ENCODE measurements at regions not wholly inside any gene's neighbourhood (a gene's known extent, or its start where the extent isn't known, plus 50 kb on each side); places are given as distances from the start of the nearest gene placed in this dataset.

DNA sequence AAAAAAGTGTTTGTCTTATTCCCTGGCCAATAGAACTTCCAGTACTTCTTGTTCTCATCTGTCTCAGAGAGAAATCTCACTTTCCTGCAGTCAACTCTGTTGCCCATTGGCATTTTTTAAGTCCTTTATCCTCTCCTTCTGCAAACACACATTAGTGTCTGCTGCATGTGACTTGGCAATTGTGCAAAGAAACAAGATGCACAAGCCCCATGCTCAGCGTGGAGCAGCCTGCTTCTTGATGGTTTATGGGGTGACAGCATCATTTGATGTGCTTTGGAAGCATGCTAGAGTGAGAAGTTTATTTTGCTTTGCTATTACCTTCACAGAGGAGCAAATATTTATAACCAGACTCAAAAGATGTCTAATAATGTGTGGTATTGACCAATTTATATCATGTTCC lies 238.2 kb downstream of the FAT3 start:
- TF ChIP-seq, protein P1, sequence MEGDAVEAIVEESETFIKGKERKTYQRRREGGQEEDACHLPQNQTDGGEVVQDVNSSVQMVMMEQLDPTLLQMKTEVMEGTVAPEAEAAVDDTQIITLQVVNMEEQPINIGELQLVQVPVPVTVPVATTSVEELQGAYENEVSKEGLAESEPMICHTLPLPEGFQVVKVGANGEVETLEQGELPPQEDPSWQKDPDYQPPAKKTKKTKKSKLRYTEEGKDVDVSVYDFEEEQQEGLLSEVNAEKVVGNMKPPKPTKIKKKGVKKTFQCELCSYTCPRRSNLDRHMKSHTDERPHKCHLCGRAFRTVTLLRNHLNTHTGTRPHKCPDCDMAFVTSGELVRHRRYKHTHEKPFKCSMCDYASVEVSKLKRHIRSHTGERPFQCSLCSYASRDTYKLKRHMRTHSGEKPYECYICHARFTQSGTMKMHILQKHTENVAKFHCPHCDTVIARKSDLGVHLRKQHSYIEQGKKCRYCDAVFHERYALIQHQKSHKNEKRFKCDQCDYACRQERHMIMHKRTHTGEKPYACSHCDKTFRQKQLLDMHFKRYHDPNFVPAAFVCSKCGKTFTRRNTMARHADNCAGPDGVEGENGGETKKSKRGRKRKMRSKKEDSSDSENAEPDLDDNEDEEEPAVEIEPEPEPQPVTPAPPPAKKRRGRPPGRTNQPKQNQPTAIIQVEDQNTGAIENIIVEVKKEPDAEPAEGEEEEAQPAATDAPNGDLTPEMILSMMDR (IDR thresholded peaks at IDR 0.05) = no peak
- TF ChIP-seq EZH2 (IDR thresholded peaks at IDR 0.05) (no peak), EZH2phosphoT487 (IDR thresholded peaks at IDR 0.05) (no peak)
